Astrocyte (in vitro differentiated cells and primary cell): ENCODE measurements at regions not wholly inside any gene's neighbourhood (a gene's known extent, or its start where the extent isn't known, plus 50 kb on each side); places are given as distances from the start of the nearest gene placed in this dataset.

ENCODE experiments used
- DNase-seq: peaks from one replicate; pipeline ENCODE4 v3.0.0-alpha.2; 2010; ENCODE audit warnings: low read depth
- FAIRE-seq: peaks from 2 replicates; lab custom pipeline; 2011; peaks lifted over from hg19 to GRCh38; lab: Jason Lieb, UNC
- H2AFZ ChIP-seq: 2 replicates; pipeline ENCODE4 v1.6.0; 2012; ENCODE audit warnings: low read depth, low read length, inconsistent platforms
- H3K27ac ChIP-seq: 2 replicates; pipeline ENCODE4 v1.5.1; 2011; ENCODE audit warnings: low read depth, low read length, inconsistent platforms
- H3K27me3 ChIP-seq: 2 replicates; pipeline ENCODE4 v1.6.0; 2011; ENCODE audit warnings: low read length, inconsistent platforms; ENCODE audit not compliant: insufficient read depth
- H3K36me3 ChIP-seq: 2 replicates; pipeline ENCODE4 v1.5.1; 2011; ENCODE audit warnings: low read length, inconsistent platforms; ENCODE audit not compliant: insufficient read depth
- H3K4me1 ChIP-seq: 2 replicates; pipeline ENCODE4 v1.5.1; 2011; ENCODE audit warnings: low read length, inconsistent platforms; ENCODE audit not compliant: insufficient read depth
- H3K4me2 ChIP-seq: 2 replicates; pipeline ENCODE4 v1.6.0; 2012; ENCODE audit warnings: low read length, inconsistent platforms
- H3K4me3 ChIP-seq: 2 replicates; pipeline ENCODE4 v1.5.1; 2011; ENCODE audit warnings: low read depth, mild to moderate bottlenecking, low read length, inconsistent platforms; ENCODE audit not compliant: insufficient read depth
- H3K79me2 ChIP-seq: 2 replicates; pipeline ENCODE4 v1.6.0; 2012; ENCODE audit warnings: mild to moderate bottlenecking, low read length, inconsistent platforms; ENCODE audit not compliant: insufficient read depth
- H3K9ac ChIP-seq: 2 replicates; pipeline ENCODE4 v1.6.0; 2012; ENCODE audit warnings: mild to moderate bottlenecking, low read length, inconsistent platforms
- H3K9me3 ChIP-seq: 2 replicates; pipeline ENCODE4 v1.5.1; 2012; ENCODE audit warnings: low read depth, mild to moderate bottlenecking, low read length, inconsistent platforms; ENCODE audit not compliant: insufficient read depth
- H4K20me1 ChIP-seq: 2 replicates; pipeline ENCODE4 v1.6.0; 2012; ENCODE audit warnings: low read length, inconsistent platforms; ENCODE audit not compliant: insufficient read depth
- H3K27ac Mint-ChIP-seq: one replicate; pipeline ENCODE4 v1.8.0; 2021; ENCODE audit warnings: mild to moderate bottlenecking, mixed read lengths; ENCODE audit not compliant: unreplicated experiment
- H3K27me3 Mint-ChIP-seq: one replicate; pipeline ENCODE4 v1.8.0; 2021; ENCODE audit warnings: low read depth, mixed read lengths; ENCODE audit not compliant: unreplicated experiment
- H3K36me3 Mint-ChIP-seq: one replicate; pipeline ENCODE4 v1.8.0; 2021; ENCODE audit warnings: low read depth, mixed read lengths; ENCODE audit not compliant: unreplicated experiment
- H3K4me1 Mint-ChIP-seq: one replicate; pipeline ENCODE4 v1.8.0; 2021; ENCODE audit warnings: low read depth, mixed read lengths; ENCODE audit not compliant: unreplicated experiment
- H3K4me3 Mint-ChIP-seq: one replicate; pipeline ENCODE4 v1.8.0; 2021; ENCODE audit warnings: mild to moderate bottlenecking, moderate library complexity, mixed read lengths; ENCODE audit not compliant: unreplicated experiment
- H3K9me3 Mint-ChIP-seq: one replicate; pipeline ENCODE4 v1.8.0; 2021; ENCODE audit warnings: mild to moderate bottlenecking, mixed read lengths; ENCODE audit not compliant: unreplicated experiment
- EZH2 ChIP-seq: IDR thresholded peaks from 2 replicates; pipeline ENCODE4 v1.6.1; 2012; ENCODE audit warnings: mild to moderate bottlenecking, low read length, inconsistent platforms; ENCODE audit not compliant: insufficient read depth
- TF ChIP-seq, protein P1 (sequence below): IDR thresholded peaks from 2 replicates; pipeline ENCODE4 v1.5.1; 2011; ENCODE audit warnings: low read depth, mild to moderate bottlenecking, inconsistent platforms, low read length, moderate library complexity; ENCODE audit not compliant: insufficient read depth

DNA sequence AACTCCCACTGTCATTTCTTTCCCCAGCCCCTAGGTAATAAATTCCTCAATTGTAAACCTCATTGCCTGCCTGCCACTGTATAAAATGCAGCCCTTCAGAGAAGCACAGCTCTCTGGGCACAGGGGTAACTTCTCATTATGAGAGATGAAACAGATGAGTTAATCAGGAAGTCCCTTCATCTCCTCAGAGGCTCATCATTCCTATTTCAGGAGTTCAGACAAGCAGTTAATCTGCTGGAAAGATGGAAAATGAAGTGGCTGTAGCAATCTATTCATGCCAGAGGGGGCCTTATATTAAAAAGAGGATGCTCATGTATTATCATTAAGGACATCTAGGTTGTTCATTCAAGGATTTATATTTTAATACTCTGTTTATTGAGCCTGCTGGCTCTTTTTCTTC lies 519.5 kb upstream of the LMCD1 start:
- Mint-ChIP-seq H3K9me3 (no peaks in the 10 kb centered on the region), H3K4me3 (no peak overlapping the region), H3K4me1 (peaks cover 6% of the 10 kb centered on the region), H3K27ac (no peak overlapping the region), H3K36me3 (no peaks in the 10 kb centered on the region), H3K27me3 (no peaks in the 10 kb centered on the region)
- H3K4me3 ChIP-seq, result no peak overlapping the region
- H3K9ac ChIP-seq, result no peak overlapping the region
- DNase-seq, result no peak
- H3K79me2 ChIP-seq, result no peaks in the 10 kb centered on the region
- no peaks in the 10 kb centered on the region for H3K27me3 ChIP-seq
- no peak for TF ChIP-seq EZH2
- TF ChIP-seq, protein P1, sequence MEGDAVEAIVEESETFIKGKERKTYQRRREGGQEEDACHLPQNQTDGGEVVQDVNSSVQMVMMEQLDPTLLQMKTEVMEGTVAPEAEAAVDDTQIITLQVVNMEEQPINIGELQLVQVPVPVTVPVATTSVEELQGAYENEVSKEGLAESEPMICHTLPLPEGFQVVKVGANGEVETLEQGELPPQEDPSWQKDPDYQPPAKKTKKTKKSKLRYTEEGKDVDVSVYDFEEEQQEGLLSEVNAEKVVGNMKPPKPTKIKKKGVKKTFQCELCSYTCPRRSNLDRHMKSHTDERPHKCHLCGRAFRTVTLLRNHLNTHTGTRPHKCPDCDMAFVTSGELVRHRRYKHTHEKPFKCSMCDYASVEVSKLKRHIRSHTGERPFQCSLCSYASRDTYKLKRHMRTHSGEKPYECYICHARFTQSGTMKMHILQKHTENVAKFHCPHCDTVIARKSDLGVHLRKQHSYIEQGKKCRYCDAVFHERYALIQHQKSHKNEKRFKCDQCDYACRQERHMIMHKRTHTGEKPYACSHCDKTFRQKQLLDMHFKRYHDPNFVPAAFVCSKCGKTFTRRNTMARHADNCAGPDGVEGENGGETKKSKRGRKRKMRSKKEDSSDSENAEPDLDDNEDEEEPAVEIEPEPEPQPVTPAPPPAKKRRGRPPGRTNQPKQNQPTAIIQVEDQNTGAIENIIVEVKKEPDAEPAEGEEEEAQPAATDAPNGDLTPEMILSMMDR, result no peak
- H3K9me3 ChIP-seq, result no peaks in the 10 kb centered on the region
- H2AFZ ChIP-seq, result no peak overlapping the region
- H4K20me1 ChIP-seq, result no peaks in the 10 kb centered on the region
- H3K27ac ChIP-seq, result no peak overlapping the region
- no peak overlapping the region for H3K4me2 ChIP-seq
- FAIRE-seq, result no peak
- peaks cover 10% of the 10 kb centered on the region for H3K4me1 ChIP-seq
- no peaks in the 10 kb centered on the region for H3K36me3 ChIP-seq

GRCh38 chr3:7999384-7999783 lies 502.2 kb upstream of the LMCD1 start:
- H3K9me3 Mint-ChIP-seq, result peaks cover 2% of the 10 kb centered on the region
- no peak overlapping the region for H3K4me3 Mint-ChIP-seq
- H3K36me3 Mint-ChIP-seq, result no peaks in the 10 kb centered on the region
- no peak overlapping the region for H3K4me3 ChIP-seq
- H3K36me3 ChIP-seq, result no peaks in the 10 kb centered on the region
- no peak overlapping the region for H3K27ac ChIP-seq
- no peak for FAIRE-seq
- H3K9ac ChIP-seq, result no peak overlapping the region
- no peaks in the 10 kb centered on the region for H3K9me3 ChIP-seq
- TF ChIP-seq, protein P1, result no peak
- no peak for TF ChIP-seq EZH2
- H2AFZ ChIP-seq, result no peak overlapping the region
- no peaks in the 10 kb centered on the region for H4K20me1 ChIP-seq
- no peak for DNase-seq
- H3K4me2 ChIP-seq, result no peak overlapping the region
- H3K27ac Mint-ChIP-seq, result no peak overlapping the region
- H3K4me1 Mint-ChIP-seq, result no peaks in the 10 kb centered on the region
- H3K4me1 ChIP-seq, result no peaks in the 10 kb centered on the region
- H3K79me2 ChIP-seq, result no peaks in the 10 kb centered on the region
- peaks cover 5% of the 10 kb centered on the region for H3K27me3 Mint-ChIP-seq
- H3K27me3 ChIP-seq, result no peaks in the 10 kb centered on the region

- no peak overlapping the region for H3K27ac ChIP-seq
- no peaks in the 10 kb centered on the region for H4K20me1 ChIP-seq
- FAIRE-seq, result no peak
- no peak for DNase-seq
- no peak overlapping the region for H3K4me2 ChIP-seq
- H3K9me3 ChIP-seq, result no peaks in the 10 kb centered on the region
- H3K4me1 ChIP-seq, result no peaks in the 10 kb centered on the region
- H3K4me3 ChIP-seq, result no peak overlapping the region
- H3K27me3 Mint-ChIP-seq, result peaks cover 5% of the 10 kb centered on the region
- peaks cover 2% of the 10 kb centered on the region for H3K9me3 Mint-ChIP-seq
- H3K36me3 ChIP-seq, result no peaks in the 10 kb centered on the region
- TF ChIP-seq, protein P1, result no peak
- TF ChIP-seq EZH2, result no peak
- H3K27me3 ChIP-seq, result no peaks in the 10 kb centered on the region
- H3K36me3 Mint-ChIP-seq, result no peaks in the 10 kb centered on the region
- no peak overlapping the region for H3K27ac Mint-ChIP-seq
- no peak overlapping the region for H3K9ac ChIP-seq
- H3K4me3 Mint-ChIP-seq, result no peak overlapping the region
- H3K4me1 Mint-ChIP-seq, result no peaks in the 10 kb centered on the region
- no peaks in the 10 kb centered on the region for H3K79me2 ChIP-seq
- H2AFZ ChIP-seq, result no peak overlapping the region
Observed at GRCh38 chr3:8001307-8001706, 500.3 kb upstream of the LMCD1 start.
